ENCODE measurements at regions not wholly inside any gene's neighbourhood (a gene's known extent, or its start where the extent isn't known, plus 50 kb on each side); places are given as distances from the start of the nearest gene placed in this dataset.

DNA sequence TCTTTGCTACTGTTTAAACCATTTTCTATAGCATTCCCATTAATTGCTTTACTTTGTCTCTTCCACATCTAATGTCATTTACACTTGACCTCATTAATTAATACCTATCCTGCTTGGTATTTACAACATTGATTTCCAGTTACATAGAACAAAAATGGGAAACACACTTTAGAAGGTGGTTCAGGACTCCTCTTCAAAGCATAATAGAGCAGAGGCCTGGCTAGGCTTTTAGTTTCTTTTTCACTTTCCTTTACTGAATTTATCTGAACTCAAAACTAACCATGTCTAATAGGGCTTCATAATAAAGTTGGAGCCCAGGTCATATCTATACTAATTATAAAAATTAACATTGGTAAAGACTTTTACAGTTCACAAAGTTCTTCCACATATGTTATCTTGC lies 648.0 kb upstream of the KIRREL3 start:
- H3K27ac Mint-ChIP-seq (ENCODE audit: unreplicated experiment) = no peak overlapping the region
- H3K4me3 Mint-ChIP-seq = no peak overlapping the region
- H3K36me3 Mint-ChIP-seq (ENCODE audit: low read depth) = no peaks in the 10 kb centered on the region
- no peaks in the 10 kb centered on the region for H3K9me3 Mint-ChIP-seq
- no peak for DNase-seq (ENCODE audit: low read depth, low spot score)
- H3K27me3 Mint-ChIP-seq (ENCODE audit: low read depth) = no peaks in the 10 kb centered on the region
- H3K4me1 Mint-ChIP-seq = no peaks in the 10 kb centered on the region
- TF ChIP-seq, protein P1, sequence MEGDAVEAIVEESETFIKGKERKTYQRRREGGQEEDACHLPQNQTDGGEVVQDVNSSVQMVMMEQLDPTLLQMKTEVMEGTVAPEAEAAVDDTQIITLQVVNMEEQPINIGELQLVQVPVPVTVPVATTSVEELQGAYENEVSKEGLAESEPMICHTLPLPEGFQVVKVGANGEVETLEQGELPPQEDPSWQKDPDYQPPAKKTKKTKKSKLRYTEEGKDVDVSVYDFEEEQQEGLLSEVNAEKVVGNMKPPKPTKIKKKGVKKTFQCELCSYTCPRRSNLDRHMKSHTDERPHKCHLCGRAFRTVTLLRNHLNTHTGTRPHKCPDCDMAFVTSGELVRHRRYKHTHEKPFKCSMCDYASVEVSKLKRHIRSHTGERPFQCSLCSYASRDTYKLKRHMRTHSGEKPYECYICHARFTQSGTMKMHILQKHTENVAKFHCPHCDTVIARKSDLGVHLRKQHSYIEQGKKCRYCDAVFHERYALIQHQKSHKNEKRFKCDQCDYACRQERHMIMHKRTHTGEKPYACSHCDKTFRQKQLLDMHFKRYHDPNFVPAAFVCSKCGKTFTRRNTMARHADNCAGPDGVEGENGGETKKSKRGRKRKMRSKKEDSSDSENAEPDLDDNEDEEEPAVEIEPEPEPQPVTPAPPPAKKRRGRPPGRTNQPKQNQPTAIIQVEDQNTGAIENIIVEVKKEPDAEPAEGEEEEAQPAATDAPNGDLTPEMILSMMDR (conservative IDR thresholded peaks at IDR 0.05) = no peak

DNA sequence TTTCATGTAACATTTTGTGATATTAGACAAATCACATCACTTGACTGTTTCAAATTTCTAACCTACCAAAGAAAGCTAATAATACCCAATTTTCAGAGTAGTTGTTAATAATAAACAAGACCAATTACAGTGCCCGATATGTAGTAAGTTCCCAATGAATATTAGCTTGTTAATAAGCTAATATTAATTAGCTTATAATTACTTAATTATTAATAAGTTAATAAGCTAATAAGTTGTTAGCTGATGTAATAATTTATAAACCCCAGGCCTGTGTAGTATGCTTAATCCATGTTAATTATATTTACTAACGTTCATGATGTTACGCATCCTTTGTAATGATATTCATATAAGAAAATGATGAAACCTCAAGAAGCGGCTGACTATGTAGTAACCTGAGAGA lies 643.8 kb upstream of the KIRREL3 start:
- TF ChIP-seq, protein P1 (conservative IDR thresholded peaks at IDR 0.05) = no peak
- Mint-ChIP-seq H3K27ac (ENCODE audit: unreplicated experiment) (no peak overlapping the region), H3K36me3 (ENCODE audit: low read depth) (no peaks in the 10 kb centered on the region), H3K9me3 (no peaks in the 10 kb centered on the region), H3K27me3 (ENCODE audit: low read depth) (no peaks in the 10 kb centered on the region), H3K4me1 (peaks cover 12% of the 10 kb centered on the region), H3K4me3 (no peak overlapping the region)
- no peak for DNase-seq (ENCODE audit: low read depth, low spot score)

DNA sequence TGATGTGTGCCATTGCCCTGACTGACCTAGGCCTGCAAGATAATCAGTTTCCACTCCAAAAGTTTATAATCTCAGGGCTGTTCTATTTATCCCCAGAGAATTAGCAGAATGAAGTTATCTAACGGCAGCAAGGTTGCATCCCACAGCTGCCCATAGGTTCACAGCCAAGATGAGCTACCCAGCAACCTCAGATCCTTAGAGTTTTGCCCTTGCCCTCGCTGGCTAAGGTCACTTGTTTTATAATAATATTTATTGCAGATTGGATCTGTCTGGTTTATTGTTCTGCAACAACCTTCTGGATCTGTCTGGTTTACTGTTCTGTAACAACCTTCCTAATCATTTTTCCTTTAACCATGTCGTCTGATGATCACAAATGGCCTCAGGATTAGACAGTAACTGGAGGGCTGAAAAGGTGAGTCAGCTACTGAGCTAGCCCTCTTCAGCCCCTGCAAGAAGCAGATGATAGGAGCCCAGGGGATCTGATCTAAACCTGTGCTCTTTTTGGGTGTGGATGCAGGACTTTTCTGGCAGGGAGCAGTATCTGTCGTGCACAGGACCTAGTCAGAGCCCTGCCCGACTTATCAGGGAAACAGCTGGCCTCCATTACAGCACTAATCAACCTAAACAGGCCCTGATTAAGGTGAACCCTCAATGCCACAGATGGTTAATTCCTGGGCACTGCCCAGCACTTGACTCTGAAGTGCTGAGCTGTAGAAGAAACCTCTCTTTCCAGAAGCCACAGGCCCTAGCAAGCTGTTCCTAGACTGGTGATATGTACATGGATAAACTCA lies 642.9 kb upstream of the KIRREL3 start:
- H3K4me1 Mint-ChIP-seq = peaks cover 12% of the 10 kb centered on the region
- no peaks in the 10 kb centered on the region for H3K36me3 Mint-ChIP-seq (ENCODE audit: low read depth)
- no peak overlapping the region for H3K27ac Mint-ChIP-seq (ENCODE audit: unreplicated experiment)
- no peaks in the 10 kb centered on the region for H3K27me3 Mint-ChIP-seq (ENCODE audit: low read depth)
- H3K4me3 Mint-ChIP-seq = no peak overlapping the region
- TF ChIP-seq, protein P1 (conservative IDR thresholded peaks at IDR 0.05) = no peak
- H3K9me3 Mint-ChIP-seq = no peaks in the 10 kb centered on the region
- no peak for DNase-seq (ENCODE audit: low read depth, low spot score)

DNA sequence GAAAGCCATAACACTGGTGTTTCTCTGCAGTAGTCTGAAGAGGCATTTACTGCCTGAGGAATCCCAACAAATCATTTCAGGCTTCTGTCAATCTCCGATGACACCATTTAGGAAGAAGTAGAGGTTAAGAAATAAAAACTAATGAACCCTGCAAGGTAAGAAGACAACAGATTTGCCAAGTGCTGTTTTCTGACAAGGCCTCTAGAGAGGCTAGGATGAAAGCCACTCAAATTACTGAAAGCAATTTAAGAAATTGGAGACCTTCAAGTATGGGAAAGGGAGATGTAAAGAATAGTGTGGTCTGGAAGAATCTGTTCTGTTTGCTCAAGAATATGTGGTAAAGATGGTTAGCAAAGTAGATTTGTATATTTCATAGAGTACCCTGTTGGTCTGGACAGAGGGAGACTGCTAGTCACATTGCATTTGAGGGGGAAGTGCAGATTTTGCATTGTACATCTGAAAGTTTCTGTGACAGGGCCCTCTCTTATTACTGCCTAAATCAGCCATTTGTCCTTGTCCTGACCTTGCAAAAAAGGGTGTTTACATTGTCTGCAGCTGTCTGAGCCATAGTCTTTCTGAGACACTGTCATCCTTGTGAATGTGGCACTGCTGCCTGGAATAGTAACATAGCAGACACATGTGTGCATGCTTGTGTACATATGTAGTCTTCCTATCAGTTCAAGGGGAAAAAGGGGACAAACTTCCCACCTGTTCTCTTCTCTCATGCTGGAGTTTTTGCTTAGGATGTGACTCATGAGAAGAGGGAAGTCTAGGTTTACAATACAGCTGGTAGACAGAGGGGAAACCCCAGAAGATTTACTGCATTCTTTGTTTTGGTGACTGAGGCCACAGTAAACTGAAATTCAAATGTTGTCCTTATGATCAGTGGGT lies 640.2 kb upstream of the KIRREL3 start:
- no peaks in the 10 kb centered on the region for H3K27me3 Mint-ChIP-seq (ENCODE audit: low read depth)
- no peaks in the 10 kb centered on the region for H3K36me3 Mint-ChIP-seq (ENCODE audit: low read depth)
- H3K27ac Mint-ChIP-seq (ENCODE audit: unreplicated experiment) = no peak overlapping the region
- TF ChIP-seq, protein P1 (conservative IDR thresholded peaks at IDR 0.05) = no peak
- no peaks in the 10 kb centered on the region for H3K9me3 Mint-ChIP-seq
- no peak overlapping the region for H3K4me3 Mint-ChIP-seq
- no peak for DNase-seq (ENCODE audit: low read depth, low spot score)
- peaks cover 12% of the 10 kb centered on the region for H3K4me1 Mint-ChIP-seq

DNA sequence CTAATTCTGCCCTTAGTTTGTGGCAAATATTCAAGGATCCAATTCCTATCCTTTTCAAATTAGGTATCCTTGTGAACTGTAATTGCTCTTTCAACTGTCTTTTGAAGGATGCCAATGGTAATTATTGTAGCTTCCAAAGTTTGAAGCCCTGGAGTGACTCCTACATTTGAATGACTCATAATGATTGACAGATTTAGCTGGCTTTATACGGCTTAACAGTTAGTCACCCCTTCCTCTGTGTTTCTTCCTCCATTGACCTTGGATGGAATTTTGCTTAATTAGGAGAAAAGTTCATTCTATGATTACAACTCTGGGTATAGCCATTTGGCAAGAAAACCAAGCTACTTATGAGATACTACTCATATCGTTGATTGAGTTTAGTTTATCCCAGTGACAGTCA lies 639.3 kb upstream of the KIRREL3 start:
- H3K4me1 Mint-ChIP-seq = peaks cover 12% of the 10 kb centered on the region
- H3K4me3 Mint-ChIP-seq = no peak overlapping the region
- H3K27me3 Mint-ChIP-seq (ENCODE audit: low read depth) = no peaks in the 10 kb centered on the region

More for the DNA sequence above, 639.3 kb upstream of the KIRREL3 start:
- Mint-ChIP-seq H3K36me3 (ENCODE audit: low read depth) (no peaks in the 10 kb centered on the region), H3K9me3 (no peaks in the 10 kb centered on the region), H3K27ac (ENCODE audit: unreplicated experiment) (no peak overlapping the region)
- DNase-seq (ENCODE audit: low read depth, low spot score) = no peak
- TF ChIP-seq, protein P1 (conservative IDR thresholded peaks at IDR 0.05) = no peak

All from neural crest cell (in vitro differentiated cells).